IPS-18a (cell line): ENCODE measurements at regions not wholly inside any gene's neighbourhood (a gene's known extent, or its start where the extent isn't known, plus 50 kb on each side); places are given as distances from the start of the nearest gene placed in this dataset.

Experiments
- H3K27ac ChIP-seq: one replicate; pipeline ENCODE4 v1.5.1; 2013; ENCODE audit warnings: low read length
- H3K27me3 ChIP-seq: one replicate; pipeline ENCODE4 v1.6.1; 2013; ENCODE audit warnings: mild to moderate bottlenecking, low read length; ENCODE audit not compliant: control insufficient read depth, insufficient read depth
- H3K36me3 ChIP-seq: one replicate; pipeline ENCODE4 v1.6.1; 2013; ENCODE audit warnings: low read depth, low read length; ENCODE audit not compliant: control insufficient read depth
- H3K4me1 ChIP-seq: one replicate; pipeline ENCODE4 v1.6.1; 2013; ENCODE audit warnings: low read depth, low read length; ENCODE audit not compliant: control insufficient read depth
- H3K4me3 ChIP-seq: one replicate; pipeline ENCODE4 v1.5.1; 2013; ENCODE audit warnings: low read length
- H3K9ac ChIP-seq: one replicate; pipeline ENCODE4 v1.6.1; 2013; ENCODE audit warnings: mild to moderate bottlenecking, low read length, moderate library complexity
- H3K9me3 ChIP-seq: one replicate; pipeline ENCODE4 v1.6.1; 2013; ENCODE audit warnings: low read depth, low read length; ENCODE audit not compliant: control insufficient read depth

GRCh38 chr1:55696891-55697290 is 481.7 kb upstream of the USP24 start:
- no peaks in the 10 kb centered on the region for H3K36me3 ChIP-seq
- no peak overlapping the region for H3K27ac ChIP-seq
- H3K4me1 ChIP-seq = no peaks in the 10 kb centered on the region
- no peak overlapping the region for H3K9ac ChIP-seq
- H3K27me3 ChIP-seq = no peaks in the 10 kb centered on the region
- H3K4me3 ChIP-seq = no peak overlapping the region
- H3K9me3 ChIP-seq = no peaks in the 10 kb centered on the region

DNA sequence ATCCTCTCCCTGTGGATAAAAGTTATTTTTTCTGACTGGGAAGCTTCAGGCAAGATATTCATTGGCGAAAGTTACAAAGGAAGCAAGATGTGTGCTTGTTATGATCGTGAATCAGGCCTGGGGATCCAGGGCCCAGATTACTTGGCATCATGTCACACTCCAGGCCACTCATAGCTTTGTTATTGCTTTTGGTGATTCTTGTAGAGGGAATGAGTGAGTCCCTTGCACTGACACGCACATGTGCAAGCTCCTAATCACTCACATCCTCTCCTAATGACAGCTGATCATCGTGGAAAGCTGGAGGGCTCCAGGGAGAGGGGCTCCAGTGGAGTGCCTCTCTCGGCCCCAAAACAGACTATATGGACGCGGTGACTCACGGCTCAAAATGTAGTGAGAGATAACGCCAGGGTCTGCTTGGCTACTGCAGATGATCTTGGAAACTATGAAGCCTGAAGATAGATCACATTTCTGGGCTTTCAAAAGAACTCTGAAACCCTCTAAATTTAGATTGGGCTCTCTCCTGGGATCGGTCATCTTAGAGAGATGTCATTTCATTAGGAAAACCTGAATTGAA is 481.1 kb upstream of the USP24 start:
- H3K4me3 ChIP-seq = no peak overlapping the region
- H3K27ac ChIP-seq = no peak overlapping the region
- H3K9ac ChIP-seq = no peak overlapping the region
- H3K9me3 ChIP-seq = no peaks in the 10 kb centered on the region
- no peaks in the 10 kb centered on the region for H3K27me3 ChIP-seq
- H3K4me1 ChIP-seq = no peaks in the 10 kb centered on the region
- H3K36me3 ChIP-seq = no peaks in the 10 kb centered on the region

GRCh38 chr1:55695552-55695951 is 480.4 kb upstream of the USP24 start:
- no peak overlapping the region for H3K9ac ChIP-seq
- no peak overlapping the region for H3K4me3 ChIP-seq
- no peak overlapping the region for H3K27ac ChIP-seq
- no peaks in the 10 kb centered on the region for H3K4me1 ChIP-seq
- H3K36me3 ChIP-seq = no peaks in the 10 kb centered on the region
- H3K27me3 ChIP-seq = no peaks in the 10 kb centered on the region
- H3K9me3 ChIP-seq = no peaks in the 10 kb centered on the region

GRCh38 chr1:55695151-55695550 is 480.0 kb upstream of the USP24 start:
- Histone ChIP-seq H3K27ac (no peak overlapping the region), H3K27me3 (no peaks in the 10 kb centered on the region), H3K36me3 (no peaks in the 10 kb centered on the region), H3K4me3 (no peak overlapping the region), H3K9ac (no peak overlapping the region), H3K4me1 (no peaks in the 10 kb centered on the region), H3K9me3 (no peaks in the 10 kb centered on the region)

DNA sequence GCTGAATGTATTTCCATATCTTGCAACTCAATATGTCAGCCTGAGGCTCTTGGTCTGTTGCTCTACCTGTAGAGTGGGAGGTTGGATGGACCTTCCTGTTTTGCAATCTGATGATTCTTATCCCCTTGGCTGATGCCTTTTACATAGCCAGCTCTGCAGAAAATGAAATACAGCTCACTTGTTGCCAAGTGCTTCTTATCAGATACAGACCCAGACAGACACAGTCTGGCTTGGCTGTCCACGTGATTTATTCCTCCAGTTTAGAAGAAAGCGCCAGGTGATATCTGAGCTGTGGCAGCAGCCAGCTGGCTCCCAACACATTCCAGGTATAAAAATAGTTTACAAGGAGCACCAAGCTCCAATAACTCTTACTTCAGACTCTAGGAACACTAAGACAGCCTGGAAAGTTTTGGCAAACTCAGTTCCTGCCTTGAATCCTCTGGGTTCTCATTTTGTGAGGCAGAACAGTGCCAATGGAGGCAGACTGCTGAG is 479.2 kb upstream of the USP24 start:
- no peak overlapping the region for H3K9ac ChIP-seq
- H3K36me3 ChIP-seq = no peaks in the 10 kb centered on the region
- no peak overlapping the region for H3K27ac ChIP-seq
- H3K4me1 ChIP-seq = no peaks in the 10 kb centered on the region
- no peaks in the 10 kb centered on the region for H3K9me3 ChIP-seq
- no peak overlapping the region for H3K4me3 ChIP-seq
- H3K27me3 ChIP-seq = no peaks in the 10 kb centered on the region

DNA sequence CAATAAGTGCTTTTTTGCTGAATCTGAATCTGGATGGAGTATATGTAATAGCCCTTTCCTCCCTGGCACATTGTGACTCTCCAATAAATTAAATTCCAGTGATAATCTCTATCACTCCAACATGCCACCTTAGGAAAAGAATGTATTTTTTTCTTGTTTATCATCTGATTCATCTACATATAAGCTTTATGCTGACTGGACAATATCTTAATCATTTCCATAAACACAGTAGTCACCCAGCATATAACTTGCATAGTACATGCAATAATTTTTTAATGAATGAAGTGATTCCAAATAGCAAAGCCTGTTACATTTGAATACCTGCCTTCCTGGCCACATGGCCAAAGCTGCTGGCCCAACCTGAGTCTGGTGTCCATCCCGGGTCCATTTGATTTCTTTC is 477.6 kb upstream of the USP24 start:
- H3K4me3 ChIP-seq = no peak overlapping the region
- no peaks in the 10 kb centered on the region for H3K36me3 ChIP-seq
- H3K4me1 ChIP-seq = no peaks in the 10 kb centered on the region
- H3K27me3 ChIP-seq = no peaks in the 10 kb centered on the region
- no peaks in the 10 kb centered on the region for H3K9me3 ChIP-seq
- H3K9ac ChIP-seq = no peak overlapping the region
- no peak overlapping the region for H3K27ac ChIP-seq

- Histone ChIP-seq H3K9ac (no peak overlapping the region), H3K4me1 (no peaks in the 10 kb centered on the region)
Observed at GRCh38 chr1:55690366-55690765, 475.2 kb upstream of the USP24 start.

GRCh38 chr1:55689800-55690199 is 474.6 kb upstream of the USP24 start:
- no peak overlapping the region for H3K27ac ChIP-seq
- H3K9ac ChIP-seq = no peak overlapping the region
- no peaks in the 10 kb centered on the region for H3K27me3 ChIP-seq
- H3K36me3 ChIP-seq = no peaks in the 10 kb centered on the region
- H3K4me3 ChIP-seq = no peak overlapping the region
- no peaks in the 10 kb centered on the region for H3K4me1 ChIP-seq
- H3K9me3 ChIP-seq = no peaks in the 10 kb centered on the region

More at GRCh38 chr1:55690366-55690765, 475.2 kb upstream of the USP24 start:
- no peaks in the 10 kb centered on the region for H3K27me3 ChIP-seq
- no peaks in the 10 kb centered on the region for H3K9me3 ChIP-seq
- no peaks in the 10 kb centered on the region for H3K36me3 ChIP-seq
- no peak overlapping the region for H3K4me3 ChIP-seq
- no peak overlapping the region for H3K27ac ChIP-seq

DNA sequence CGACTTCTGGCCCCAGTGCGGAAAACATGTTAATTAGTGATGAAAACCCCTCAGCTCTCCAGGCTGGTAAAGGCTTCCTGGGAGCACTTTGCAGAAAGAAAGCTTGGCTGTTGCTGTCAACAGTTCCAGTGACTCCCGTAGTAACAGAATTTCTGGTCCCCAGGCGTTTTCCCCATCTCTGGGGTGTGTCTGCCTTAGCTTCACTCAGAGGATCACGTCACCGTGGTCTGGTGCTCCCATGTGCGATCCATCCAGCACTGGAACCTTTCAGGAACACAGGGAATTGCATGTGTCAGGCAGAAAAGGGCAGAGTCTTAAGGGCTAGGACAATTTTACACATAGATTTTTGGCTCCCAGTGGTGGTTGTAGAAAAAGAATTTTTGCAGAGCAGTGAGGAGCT is 470.4 kb upstream of the USP24 start:
- no peaks in the 10 kb centered on the region for H3K9me3 ChIP-seq
- H3K4me3 ChIP-seq = no peak overlapping the region
- H3K4me1 ChIP-seq = no peaks in the 10 kb centered on the region
- no peak overlapping the region for H3K27ac ChIP-seq
- H3K9ac ChIP-seq = no peak overlapping the region
- H3K36me3 ChIP-seq = no peaks in the 10 kb centered on the region
- H3K27me3 ChIP-seq = no peaks in the 10 kb centered on the region

- H3K9ac ChIP-seq = no peak overlapping the region
- H3K4me1 ChIP-seq = peaks cover 4% of the 10 kb centered on the region
- H3K4me3 ChIP-seq = no peak overlapping the region
- no peaks in the 10 kb centered on the region for H3K27me3 ChIP-seq
- H3K36me3 ChIP-seq = no peaks in the 10 kb centered on the region
- H3K27ac ChIP-seq = no peak overlapping the region
- no peaks in the 10 kb centered on the region for H3K9me3 ChIP-seq
Observed at GRCh38 chr1:55684131-55684650, 469.0 kb upstream of the USP24 start.

DNA sequence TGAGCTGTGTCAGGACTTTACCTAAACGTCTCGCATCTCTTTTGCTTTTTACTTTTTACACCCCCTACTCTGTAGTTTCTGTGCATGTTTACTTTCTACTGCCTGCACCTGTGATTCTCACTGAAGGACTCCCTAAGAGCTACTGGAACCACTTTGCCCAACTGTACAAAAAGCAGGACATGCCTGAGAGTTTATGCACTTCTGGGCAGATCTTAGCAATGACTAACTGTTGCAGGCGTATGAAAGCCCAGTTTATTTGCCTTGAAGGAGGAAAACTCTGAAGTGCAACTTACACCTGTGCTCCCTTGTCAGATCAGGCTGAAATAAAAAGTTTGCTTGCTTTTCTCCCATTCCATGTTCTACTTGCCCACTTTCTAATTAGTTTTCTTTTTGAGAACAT is 467.0 kb upstream of the USP24 start:
- H3K27me3 ChIP-seq = no peaks in the 10 kb centered on the region
- no peak overlapping the region for H3K9ac ChIP-seq
- no peak overlapping the region for H3K27ac ChIP-seq
- no peaks in the 10 kb centered on the region for H3K9me3 ChIP-seq
- H3K4me1 ChIP-seq = peaks cover 4% of the 10 kb centered on the region
- no peak overlapping the region for H3K4me3 ChIP-seq
- no peaks in the 10 kb centered on the region for H3K36me3 ChIP-seq

- H3K9ac ChIP-seq = no peak overlapping the region
- no peaks in the 10 kb centered on the region for H3K27me3 ChIP-seq
- H3K9me3 ChIP-seq = no peaks in the 10 kb centered on the region
- H3K36me3 ChIP-seq = no peaks in the 10 kb centered on the region
- H3K4me1 ChIP-seq = peaks cover 4% of the 10 kb centered on the region
- H3K4me3 ChIP-seq = no peak overlapping the region
- H3K27ac ChIP-seq = no peak overlapping the region
Observed at GRCh38 chr1:55679971-55680370, 464.8 kb upstream of the USP24 start.
